Caco-2 (cell line): ENCODE measurements at regions not wholly inside any gene's neighbourhood (a gene's known extent, or its start where the extent isn't known, plus 50 kb on each side); places are given as distances from the start of the nearest gene placed in this dataset.

Experiments
- BruUV-seq: library from RNA; stranded (reverse); fragments of 400-500 nt; replicated peaks from 2 replicates; lab custom pipeline; 2021; lab: Mats Ljungman, UMichigan
- CTCF ChIA-PET: fragments of 300-600 bp; sonication (Branson Sonifier 250); formaldehyde crosslinking; loops from one replicate; lab custom pipeline; 2022; ENCODE audit warnings: antibody characterized with exemption; lab: Charles Lee
- POLR2A ChIA-PET: fragments of 300-600 bp; sonication (Branson Sonifier 250); formaldehyde crosslinking; loops from one replicate; lab custom pipeline; 2022; ENCODE audit warnings: antibody characterized with exemption; lab: Charles Lee
- DNase-seq, 2 experiments: peaks; one replicate each; pipeline versions ENCODE4 v3.0.0 to v3.0.0-alpha.2; 2020 to 2022
- H3K27me3 ChIP-seq: replicated peaks from 2 replicates; pipeline ENCODE4 v1.6.0; 2011; ENCODE audit warnings: low read length; ENCODE audit not compliant: control insufficient read depth, insufficient read depth
- H3K36me3 ChIP-seq: 2 replicates; pipeline ENCODE4 v1.5.1; 2011; ENCODE audit warnings: low read length; ENCODE audit not compliant: control insufficient read depth, insufficient read depth
- H3K4me1 ChIP-seq: fragments of 250-450 bp; sonication (Bioruptor Pico); 2 replicates; pipeline ENCODE4 v1.5.1; 2020; ENCODE audit warnings: mild to moderate bottlenecking
- H3K4me3 ChIP-seq: 2 replicates; pipeline ENCODE4 v1.5.1; 2011; ENCODE audit warnings: low read depth, mild to moderate bottlenecking, control low read depth, low read length
- H3K9me3 ChIP-seq: fragments of 250-450 bp; sonication (Bioruptor Pico); 2 replicates; pipeline ENCODE4 v1.5.1; 2020; ENCODE audit warnings: mild to moderate bottlenecking, moderate library complexity
- H3K27ac Mint-ChIP-seq: one replicate; pipeline ENCODE4 v1.8.0; 2022; ENCODE audit warnings: mixed read lengths; ENCODE audit not compliant: unreplicated experiment
- H3K27me3 Mint-ChIP-seq: one replicate; pipeline ENCODE4 v1.8.0; 2022; ENCODE audit warnings: mixed read lengths; ENCODE audit not compliant: insufficient read depth, unreplicated experiment
- H3K36me3 Mint-ChIP-seq: one replicate; pipeline ENCODE4 v1.8.0; 2022; ENCODE audit warnings: mild to moderate bottlenecking, mixed read lengths; ENCODE audit not compliant: insufficient read depth, unreplicated experiment
- H3K4me1 Mint-ChIP-seq: one replicate; pipeline ENCODE4 v1.8.0; 2022; ENCODE audit warnings: low read depth, mixed read lengths; ENCODE audit not compliant: unreplicated experiment
- H3K4me3 Mint-ChIP-seq: one replicate; pipeline ENCODE4 v1.8.0; 2022; ENCODE audit warnings: mild to moderate bottlenecking, moderate library complexity, mixed read lengths; ENCODE audit not compliant: unreplicated experiment
- H3K9me3 Mint-ChIP-seq: one replicate; pipeline ENCODE4 v1.8.0; 2022; ENCODE audit warnings: mixed read lengths; ENCODE audit not compliant: unreplicated experiment
- CTCF ChIP-seq, 2 experiments: fragments of 200-600 bp in 1 of 2; IDR thresholded peaks; 1 replicate in 1 of 2; 2 replicates in 1 of 2; pipeline versions ENCODE4 v1.5.1 to v1.8.0; 2011 to 2022; ENCODE audit warnings: antibody characterized with exemption in 1 of 2, control low read depth in 1 of 2, inconsistent platforms in 1 of 2, low read depth in 1 of 2, low read length in 1 of 2, mild to moderate bottlenecking in 1 of 2, moderate library complexity in 1 of 2; ENCODE audit not compliant: insufficient read depth in 1 of 2, severe bottlenecking in 1 of 2, unreplicated experiment in 1 of 2
- intact Hi-C: fragments of 100-400 bp; cut with micrococcal nuclease; formaldehyde crosslinking; loops from one replicate; pipeline ENCODE4 v1.10.0; 2022; ENCODE audit not compliant: unreplicated experiment

DNA sequence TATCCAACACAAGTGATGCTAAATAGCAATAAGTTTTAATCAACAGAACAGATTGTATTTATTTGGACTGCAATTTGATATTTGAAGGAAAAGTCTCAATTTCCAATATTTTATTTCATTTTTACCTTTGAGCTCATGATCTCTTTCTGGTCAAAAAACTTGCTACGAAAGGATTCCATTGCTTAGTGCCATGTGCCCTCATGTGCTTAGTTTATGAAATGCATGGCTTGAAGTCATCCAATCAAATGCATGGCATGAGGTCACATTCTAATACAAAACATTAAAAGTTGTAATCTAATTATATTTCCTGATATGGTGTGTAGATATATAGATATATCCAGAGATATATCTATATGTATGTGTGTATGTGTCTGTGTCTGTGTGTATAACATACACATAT, 321.2 kb upstream of the ADGRB3 start:
- peak in 1 of 2 experiments; percentile 5 for DNase-seq
- intact Hi-C loops, result loop anchor here (10.0 kb wide), 1 partner anchor 1249 kb away; no protein-coding TSS in a partner anchor
- Histone ChIP-seq H3K9me3 (no peaks in the 10 kb centered on the region), H3K36me3 (no peaks in the 10 kb centered on the region), H3K27me3 (no peaks in the 10 kb centered on the region), H3K4me3 (no peak overlapping the region), H3K4me1 (no peaks in the 10 kb centered on the region)
- ChIA-PET CTCF (interaction anchor here (1.0 to 1.1 kb wide), 2 partner anchors 87 to 381 kb away, joined by 3 read pairs; no protein-coding TSS in a partner anchor), POLR2A (no interaction called here)
- Mint-ChIP-seq H3K4me1 (no peaks in the 10 kb centered on the region), H3K27ac (no peak overlapping the region), H3K4me3 (no peak overlapping the region), H3K27me3 (no peaks in the 10 kb centered on the region), H3K36me3 (no peaks in the 10 kb centered on the region), H3K9me3 (no peaks in the 10 kb centered on the region)
- BruUV-seq, result no TSS peak
- TF ChIP-seq CTCF (IDR thresholded peaks at IDR 0.05; ENCODE audit: insufficient read depth in 1 of 2, low read depth in 1 of 2, low read length in 1 of 2, severe bottlenecking in 1 of 2, unreplicated experiment in 1 of 2), result peak in 1 of 2 experiments; percentile 14

GRCh38 chr6:68307301-68307700, 327.8 kb upstream of the ADGRB3 start:
- Mint-ChIP-seq H3K27ac (no peak overlapping the region), H3K4me1 (no peaks in the 10 kb centered on the region), H3K4me3 (no peak overlapping the region), H3K9me3 (peaks cover 13% of the 10 kb centered on the region), H3K36me3 (no peaks in the 10 kb centered on the region), H3K27me3 (no peaks in the 10 kb centered on the region)
- DNase-seq, result no peak
- Histone ChIP-seq H3K27me3 (no peaks in the 10 kb centered on the region), H3K4me1 (no peaks in the 10 kb centered on the region), H3K36me3 (no peaks in the 10 kb centered on the region), H3K9me3 (no peaks in the 10 kb centered on the region), H3K4me3 (no peak overlapping the region)
- ChIA-PET POLR2A (no interaction called here), CTCF (no interaction called here)
- intact Hi-C loops, result no loop called here
- BruUV-seq, result no TSS peak
- TF ChIP-seq CTCF (IDR thresholded peaks at IDR 0.05; ENCODE audit: insufficient read depth in 1 of 2, low read depth in 1 of 2, low read length in 1 of 2, severe bottlenecking in 1 of 2, unreplicated experiment in 1 of 2), result no peak

- no peaks in the 10 kb centered on the region for H3K9me3 ChIP-seq
- Mint-ChIP-seq H3K27ac (no peak overlapping the region), H3K4me1 (peaks cover 6% of the 10 kb centered on the region), H3K27me3 (no peaks in the 10 kb centered on the region), H3K4me3 (no peak overlapping the region), H3K36me3 (no peaks in the 10 kb centered on the region), H3K9me3 (no peaks in the 10 kb centered on the region)
- no peak for DNase-seq
- TF ChIP-seq CTCF (IDR thresholded peaks at IDR 0.05; ENCODE audit: insufficient read depth in 1 of 2, low read depth in 1 of 2, low read length in 1 of 2, severe bottlenecking in 1 of 2, unreplicated experiment in 1 of 2), result no peak
- ChIA-PET POLR2A (no interaction called here), CTCF (no interaction called here)
- intact Hi-C loops, result no loop called here
- H3K4me3 ChIP-seq, result no peak overlapping the region
- no peaks in the 10 kb centered on the region for H3K27me3 ChIP-seq
- BruUV-seq, result no TSS peak
- no peaks in the 10 kb centered on the region for H3K4me1 ChIP-seq
- no peaks in the 10 kb centered on the region for H3K36me3 ChIP-seq
Measured at GRCh38 chr6:68296126-68296525, 339.0 kb upstream of the ADGRB3 start.
